Naive B cell (primary cell): ENCODE measurements at regions not wholly inside any gene's neighbourhood (a gene's known extent, or its start where the extent isn't known, plus 50 kb on each side); places are given as distances from the start of the nearest gene placed in this dataset.

Experiments
- ATAC-seq, 2 donors: fragments of 150-1000 bp; cut with Tn5 transposase; 2 replicates each; pipeline ENCODE4 v1.10.0; 2021; ENCODE audit warnings: low read depth in 2 of 2, mild to moderate bottlenecking in 2 of 2, moderate library complexity in 2 of 2
- DNase-seq: peaks from one replicate; pipeline ENCODE4 v3.0.0; 2022
- H3K27ac Mint-ChIP-seq, 6 donors: one replicate each; pipeline ENCODE4 v1.8.0; 2020 to 2022; ENCODE audit warnings: mild to moderate bottlenecking in 6 of 6, mixed read lengths in 6 of 6, moderate library complexity in 5 of 6, inconsistent platforms in 2 of 6
- H3K27me3 Mint-ChIP-seq, 3 donors: one replicate each; pipeline ENCODE4 v1.8.0; 2021 to 2022; ENCODE audit warnings: mixed read lengths in 3 of 3, mild to moderate bottlenecking in 1 of 3
- H3K36me3 Mint-ChIP-seq, 2 donors: one replicate each; pipeline ENCODE4 v1.8.0; 2020 to 2022; ENCODE audit warnings: mixed read lengths in 2 of 2, inconsistent platforms in 1 of 2, mild to moderate bottlenecking in 1 of 2
- H3K4me1 Mint-ChIP-seq, 3 donors: one replicate each; pipeline ENCODE4 v1.8.0; 2020 to 2022; ENCODE audit warnings: mixed read lengths in 3 of 3, inconsistent platforms in 1 of 3, mild to moderate bottlenecking in 1 of 3, moderate library complexity in 1 of 3
- H3K4me3 Mint-ChIP-seq, 8 donors: one replicate each; pipeline ENCODE4 v1.8.0; 2020 to 2022; ENCODE audit warnings: mild to moderate bottlenecking in 8 of 8, mixed read lengths in 8 of 8, moderate library complexity in 8 of 8, inconsistent platforms in 2 of 8
- H3K9me3 Mint-ChIP-seq, 7 donors: one replicate each; pipeline ENCODE4 v1.8.0; 2020 to 2022; ENCODE audit warnings: mixed read lengths in 7 of 7, mild to moderate bottlenecking in 5 of 7, inconsistent platforms in 2 of 7, moderate library complexity in 1 of 7

GRCh38 chr13:112001571-112001970 lies 65.4 kb upstream of the SOX1 start:
- Mint-ChIP-seq H3K27me3 (peaks cover 6 to 15% (median 12%) of the 10 kb centered on the region in 3 donors), H3K4me3 (no peak overlapping the region), H3K36me3 (peaks cover 0 to 7% of the 10 kb centered on the region in 2 donors), H3K4me1 (no peaks in the 10 kb centered on the region), H3K9me3 (peaks cover 2 to 12% (median 6%) of the 10 kb centered on the region in 7 donors), H3K27ac (no peak overlapping the region)
- ATAC-seq = no peak
- no peak for DNase-seq

DNA sequence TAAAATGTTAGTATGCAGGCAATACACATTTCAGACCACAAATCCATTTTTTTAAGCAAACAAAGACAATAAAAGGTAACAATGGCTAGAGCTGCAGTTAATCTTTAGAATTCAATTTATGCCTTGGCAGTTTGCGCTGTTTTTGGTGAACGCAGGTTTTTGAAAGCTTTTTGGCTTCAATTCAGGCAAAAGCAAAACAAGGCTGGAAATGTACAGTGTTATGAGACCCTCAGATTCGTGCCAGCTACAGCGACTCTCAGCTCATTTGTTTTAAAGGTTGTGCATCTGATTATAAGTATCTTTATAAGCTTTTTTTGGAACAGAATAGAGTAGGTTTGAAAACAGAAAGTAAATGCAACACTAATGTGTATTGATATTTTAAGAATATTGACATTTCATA lies 63.6 kb upstream of the SOX1 start:
- ATAC-seq (no peak), DNase-seq (no peak)
- no peak overlapping the region for H3K27ac Mint-ChIP-seq
- peaks cover 6 to 15% (median 11%) of the 10 kb centered on the region in 3 donors for H3K27me3 Mint-ChIP-seq
- H3K4me1 Mint-ChIP-seq = no peaks in the 10 kb centered on the region
- H3K4me3 Mint-ChIP-seq = no peak overlapping the region
- peaks cover 0 to 7% of the 10 kb centered on the region in 2 donors for H3K36me3 Mint-ChIP-seq
- H3K9me3 Mint-ChIP-seq = peaks cover 4 to 12% (median 9%) of the 10 kb centered on the region in 7 donors

GRCh38 chr13:112003941-112004340 lies 63.0 kb upstream of the SOX1 start:
- Mint-ChIP-seq H3K27ac (no peak overlapping the region), H3K4me1 (no peaks in the 10 kb centered on the region), H3K27me3 (peaks cover 5 to 9% (median 6%) of the 10 kb centered on the region in 3 donors), H3K36me3 (peaks cover 0 to 7% of the 10 kb centered on the region in 2 donors), H3K4me3 (no peak overlapping the region), H3K9me3 (peaks cover 4 to 12% (median 9%) of the 10 kb centered on the region in 7 donors)
- ATAC-seq (no peak), DNase-seq (no peak)

- Mint-ChIP-seq H3K9me3 (peaks cover 4 to 17% (median 12%) of the 10 kb centered on the region in 7 donors), H3K4me3 (no peak overlapping the region), H3K27ac (no peak overlapping the region), H3K36me3 (peaks cover 0 to 7% of the 10 kb centered on the region in 2 donors), H3K4me1 (no peaks in the 10 kb centered on the region), H3K27me3 (peaks cover 0 to 4% (median 0%) of the 10 kb centered on the region in 3 donors)
- no peak for DNase-seq
- no peak for ATAC-seq
Observed at GRCh38 chr13:112005925-112006324, 61.0 kb upstream of the SOX1 start.

DNA sequence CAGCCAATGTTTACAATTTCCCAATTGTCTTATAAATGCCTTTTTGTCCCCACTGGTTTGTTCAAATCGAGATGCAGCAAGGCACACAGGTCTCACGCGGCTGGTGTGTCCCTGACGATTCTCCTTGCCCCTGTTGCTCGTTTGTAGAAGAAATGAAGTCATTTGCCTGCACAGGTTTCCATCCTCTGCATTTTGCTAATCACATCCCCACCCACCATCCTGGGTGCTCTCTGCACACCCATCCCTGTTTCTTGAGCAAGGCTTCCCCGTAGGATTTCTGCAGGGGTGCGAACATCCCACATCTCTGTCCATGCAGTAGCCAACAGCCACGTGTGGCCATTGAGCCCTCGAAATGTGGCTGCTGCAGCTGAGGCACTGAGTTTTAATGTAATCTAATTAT lies 59.8 kb upstream of the SOX1 start:
- Mint-ChIP-seq H3K27me3 (peaks cover 0 to 4% (median 0%) of the 10 kb centered on the region in 3 donors), H3K4me3 (no peak overlapping the region), H3K4me1 (no peaks in the 10 kb centered on the region), H3K9me3 (peaks cover 4 to 17% (median 12%) of the 10 kb centered on the region in 7 donors), H3K27ac (no peak overlapping the region), H3K36me3 (peaks cover 0 to 7% of the 10 kb centered on the region in 2 donors)
- ATAC-seq (no peak), DNase-seq (no peak)

DNA sequence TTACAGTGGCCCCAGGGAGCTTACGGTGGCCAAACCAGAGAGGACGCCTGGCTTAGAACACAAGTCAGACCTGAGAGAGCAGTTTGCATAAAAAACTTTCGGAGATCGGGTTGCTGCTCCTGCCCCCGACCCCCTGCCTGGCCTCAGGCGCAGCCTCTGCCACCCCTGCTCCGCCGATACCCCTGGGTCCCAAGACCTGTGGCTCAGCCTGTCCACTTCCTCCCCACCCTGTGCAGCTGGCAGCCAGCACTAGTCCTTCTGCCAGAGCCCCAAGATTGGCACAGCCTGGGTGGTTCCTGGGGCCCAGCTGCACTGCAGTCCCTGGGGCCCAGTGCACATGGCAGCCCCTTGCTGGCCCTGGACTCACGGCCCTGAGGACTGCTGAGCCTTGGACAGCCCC lies 56.2 kb upstream of the SOX1 start:
- peaks cover 0 to 4% (median 0%) of the 10 kb centered on the region in 3 donors for H3K27me3 Mint-ChIP-seq

DNA sequence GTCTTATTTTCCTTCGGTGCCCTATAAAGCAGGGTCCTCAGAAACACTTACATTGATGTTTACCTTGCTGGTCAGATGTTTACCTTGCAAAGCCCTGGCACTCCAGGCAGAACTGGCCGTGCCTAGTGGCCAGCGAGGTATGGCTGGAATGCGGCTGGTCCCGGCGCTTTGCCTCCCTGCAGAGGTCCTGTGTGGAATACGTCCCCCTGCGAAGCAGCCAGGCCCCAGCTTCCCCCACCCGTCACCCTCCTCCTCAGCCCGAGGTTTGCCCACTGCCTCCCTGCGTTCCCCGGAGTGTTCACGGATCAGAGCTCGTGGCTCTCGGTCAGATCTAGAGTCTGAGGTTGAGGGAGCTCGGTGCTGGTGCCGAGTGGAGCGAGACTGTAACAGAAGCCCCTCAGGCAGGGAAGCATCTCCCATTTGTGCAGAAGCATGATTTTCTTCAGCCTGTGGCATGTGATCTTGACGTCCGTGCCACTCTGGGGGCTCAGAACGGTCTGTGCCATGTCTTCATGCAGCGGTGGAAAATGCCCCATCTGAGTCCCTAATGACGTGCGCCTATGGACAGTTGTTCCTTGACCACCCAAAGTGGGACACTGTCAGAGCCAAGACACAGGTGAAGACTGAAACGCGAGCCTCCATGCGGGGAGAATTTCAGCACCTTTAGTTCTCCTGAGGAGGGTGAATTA lies 54.8 kb upstream of the SOX1 start:
- no peak for ATAC-seq
- Mint-ChIP-seq H3K36me3 (no peaks in the 10 kb centered on the region), H3K4me3 (no peak overlapping the region)

More for the DNA sequence above, 56.2 kb upstream of the SOX1 start:
- H3K36me3 Mint-ChIP-seq = peaks cover 0 to 5% of the 10 kb centered on the region in 2 donors
- ATAC-seq (no peak), DNase-seq (no peak)
- H3K9me3 Mint-ChIP-seq = peaks cover 4 to 12% (median 9%) of the 10 kb centered on the region in 7 donors
- H3K4me3 Mint-ChIP-seq = no peak overlapping the region
- no peaks in the 10 kb centered on the region for H3K4me1 Mint-ChIP-seq
- H3K27ac Mint-ChIP-seq = no peak overlapping the region

DNA sequence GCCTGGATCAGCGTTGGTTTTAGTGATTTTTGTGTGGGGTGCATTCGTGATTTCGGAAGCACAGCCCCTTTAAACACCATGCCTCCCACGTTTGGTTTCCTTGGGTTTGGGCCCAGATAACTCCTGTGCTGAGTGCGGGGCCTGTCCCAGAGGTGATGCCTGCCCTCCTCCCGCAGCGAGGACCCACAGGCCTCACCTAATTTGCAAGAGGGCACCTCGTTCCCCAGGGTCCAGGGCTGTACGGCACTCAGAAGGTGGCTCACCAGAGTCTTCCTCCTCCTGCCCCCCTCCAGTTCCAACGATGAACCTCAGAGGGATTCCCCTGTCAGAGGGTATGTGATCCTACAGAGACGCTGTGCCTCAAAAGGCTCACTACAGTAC lies 54.3 kb upstream of the SOX1 start:
- Mint-ChIP-seq H3K36me3 (no peaks in the 10 kb centered on the region), H3K27ac (no peak overlapping the region), H3K27me3 (no peaks in the 10 kb centered on the region), H3K4me3 (no peak overlapping the region), H3K4me1 (no peaks in the 10 kb centered on the region), H3K9me3 (peaks cover 0 to 9% (median 3%) of the 10 kb centered on the region in 7 donors)
- ATAC-seq (no peak), DNase-seq (no peak)

More for the DNA sequence above, 54.8 kb upstream of the SOX1 start:
- H3K27ac Mint-ChIP-seq = no peak overlapping the region
- no peaks in the 10 kb centered on the region for H3K27me3 Mint-ChIP-seq
- peaks cover 0 to 9% (median 5%) of the 10 kb centered on the region in 7 donors for H3K9me3 Mint-ChIP-seq
- no peak for DNase-seq
- no peaks in the 10 kb centered on the region for H3K4me1 Mint-ChIP-seq

- H3K4me3 Mint-ChIP-seq = no peak overlapping the region
- no peak overlapping the region for H3K27ac Mint-ChIP-seq
- peaks cover 0 to 5% (median 2%) of the 10 kb centered on the region in 7 donors for H3K9me3 Mint-ChIP-seq
- ATAC-seq = no peak
- DNase-seq = no peak
- H3K36me3 Mint-ChIP-seq = no peaks in the 10 kb centered on the region
- H3K27me3 Mint-ChIP-seq = peaks cover 0 to under 1% (median 0%) of the 10 kb centered on the region in 3 donors
- H3K4me1 Mint-ChIP-seq = no peaks in the 10 kb centered on the region
Observed at GRCh38 chr13:112013665-112014064, 53.3 kb upstream of the SOX1 start.

GRCh38 chr13:112014857-112015256 lies 52.1 kb upstream of the SOX1 start:
- Mint-ChIP-seq H3K27ac (no peak overlapping the region), H3K9me3 (peaks cover 1 to 6% (median 3%) of the 10 kb centered on the region in 7 donors), H3K36me3 (no peaks in the 10 kb centered on the region), H3K4me3 (no peak overlapping the region), H3K4me1 (no peaks in the 10 kb centered on the region), H3K27me3 (peaks cover 0 to 9% (median 0%) of the 10 kb centered on the region in 3 donors)
- ATAC-seq (no peak), DNase-seq (no peak)
